ENCODE measurements at regions not wholly inside any gene's neighbourhood (a gene's known extent, or its start where the extent isn't known, plus 50 kb on each side); places are given as distances from the start of the nearest gene placed in this dataset.
"Not testable (repeated sequence)": the region's sequence is repeated elsewhere in the genome, so short reads cannot be mapped to it uniquely, and the experiment has no call there.

DNA sequence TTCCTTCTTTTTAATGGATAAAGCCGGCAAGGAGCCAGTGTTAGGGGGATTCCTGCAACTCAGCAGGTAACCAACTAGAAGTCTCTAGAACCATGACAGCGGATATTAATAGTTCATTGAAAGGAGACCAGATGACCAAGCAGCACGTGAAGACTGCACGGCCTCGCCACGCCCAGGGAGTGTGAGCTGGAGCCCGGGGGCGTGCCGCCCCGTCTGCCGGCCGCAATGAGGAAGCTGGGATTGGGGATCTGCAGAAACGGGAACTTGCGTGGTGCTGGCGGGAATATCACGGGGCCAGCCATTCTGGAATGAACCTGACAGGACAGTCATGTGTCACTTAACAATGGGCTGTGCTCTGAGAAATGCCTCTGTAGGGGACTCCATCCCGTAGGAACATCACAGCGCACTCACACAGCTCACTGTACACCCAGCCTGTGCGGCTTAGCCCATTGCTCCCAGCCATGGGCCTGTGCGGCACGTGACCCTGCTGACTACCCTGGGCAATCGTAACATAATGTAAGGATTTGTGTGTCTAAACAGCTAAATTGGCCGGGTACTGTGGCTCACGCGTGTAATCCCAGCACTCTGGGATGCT, 4092.8 kb upstream of the TPTE start:
- DNase-seq, result not testable (repeated sequence)

DNA sequence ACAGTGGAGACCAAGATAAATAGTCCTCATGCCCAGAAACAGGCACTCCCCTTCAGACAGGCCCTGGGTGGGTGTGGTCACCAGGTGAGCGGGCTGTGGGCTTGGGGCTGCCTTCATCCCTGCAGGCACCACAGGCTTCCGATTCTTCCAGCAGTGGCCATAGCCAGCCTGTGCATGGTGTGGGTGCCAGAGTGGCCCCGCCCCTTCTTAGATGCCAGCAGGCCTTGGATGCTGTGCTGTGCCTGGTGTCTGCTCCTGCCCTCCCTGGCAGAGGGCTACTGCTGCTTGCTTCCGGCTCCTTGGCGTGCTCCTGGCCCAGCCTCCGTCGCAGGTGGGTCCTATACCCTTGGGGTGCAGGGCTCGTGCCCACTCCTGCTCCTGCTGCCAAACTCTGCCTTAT, 4091.5 kb upstream of the TPTE start:
- not testable (repeated sequence) for DNase-seq

DNA sequence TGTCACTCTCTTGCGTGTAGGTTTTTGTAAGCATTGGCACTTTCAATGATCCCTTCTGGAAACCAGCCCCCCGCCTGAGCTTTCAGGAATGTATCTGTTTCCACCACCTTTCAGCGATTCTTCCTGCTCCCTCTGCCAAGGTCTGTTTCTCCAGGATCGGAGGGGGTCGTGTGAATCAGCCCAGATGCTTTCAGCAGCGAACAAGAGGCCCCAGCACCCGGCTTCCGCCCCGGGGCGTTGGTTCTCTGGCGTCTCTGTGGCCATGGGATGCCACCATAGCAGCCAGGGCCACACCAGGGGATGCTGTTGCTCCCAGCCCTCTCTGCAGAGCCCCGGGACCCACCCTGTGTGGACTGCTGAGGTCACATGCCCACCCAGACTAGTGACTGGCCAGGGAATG, 4088.2 kb upstream of the TPTE start:
- not testable (repeated sequence) for DNase-seq

DNA sequence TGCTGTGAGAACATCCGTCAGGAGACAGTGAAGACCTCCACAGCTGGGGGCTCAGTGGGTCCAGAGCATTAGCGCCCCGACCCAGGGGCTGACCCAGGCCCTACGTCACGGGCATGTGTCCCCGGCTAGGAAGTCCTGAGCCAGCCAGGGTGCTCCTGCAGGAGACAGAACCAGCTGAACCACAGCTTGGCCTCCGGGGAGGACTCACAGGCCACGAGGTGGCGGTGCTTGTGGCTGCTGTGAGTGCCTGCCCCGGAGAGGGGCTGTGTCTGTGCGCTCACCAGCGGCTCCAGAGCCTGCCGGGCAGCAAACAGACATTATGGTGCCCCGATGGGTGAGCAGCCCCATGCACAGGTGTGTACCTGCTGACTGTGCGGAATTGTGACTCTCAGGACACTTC, 4085.2 kb upstream of the TPTE start:
- DNase-seq, result not testable (repeated sequence)

DNA sequence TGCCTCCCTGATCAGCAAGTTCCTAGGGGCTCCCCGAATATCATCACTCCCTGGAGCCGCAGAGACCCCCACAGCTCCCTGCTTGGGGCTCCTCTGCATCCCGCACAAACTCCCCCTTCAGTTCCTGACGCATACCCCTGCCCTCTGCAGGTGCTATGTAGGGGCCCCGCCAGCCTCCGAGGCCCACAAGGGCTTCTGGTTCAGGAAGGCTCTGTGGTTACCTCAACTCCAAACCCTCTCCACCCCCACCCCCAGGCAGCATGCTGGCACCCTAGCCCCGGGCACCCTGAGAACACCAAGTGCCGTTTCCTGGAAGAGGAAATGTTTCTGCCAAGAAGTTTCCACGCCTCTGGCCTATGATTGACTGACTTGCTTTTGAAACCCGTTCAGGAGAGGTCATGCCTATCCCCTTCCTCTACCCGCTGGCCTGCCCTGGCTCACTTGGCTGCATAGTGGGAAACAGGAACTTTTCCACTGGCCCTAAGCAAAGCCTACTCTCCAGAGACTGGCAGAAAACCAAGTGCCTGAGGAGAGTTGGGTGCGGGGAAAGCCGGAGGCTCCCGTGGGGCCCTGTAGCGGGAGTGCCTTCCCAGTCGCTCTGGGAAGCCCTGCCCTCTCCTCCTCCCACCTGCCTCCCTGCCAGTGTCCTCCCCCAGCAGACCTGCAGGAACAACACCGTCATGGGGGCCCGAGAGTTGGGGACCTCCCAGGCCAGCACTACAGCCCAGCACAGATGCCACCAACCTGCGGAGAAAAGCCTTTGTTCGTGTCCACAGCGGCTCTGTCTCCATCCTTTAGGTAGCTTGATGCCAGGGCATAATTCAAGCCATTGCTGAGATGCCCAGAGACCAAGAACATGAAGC, 4084.2 kb upstream of the TPTE start:
- DNase-seq, result not testable (repeated sequence)

GRCh38 chr21:6437834-6438187, 4083.6 kb upstream of the TPTE start:
- not testable (repeated sequence) for DNase-seq

DNA sequence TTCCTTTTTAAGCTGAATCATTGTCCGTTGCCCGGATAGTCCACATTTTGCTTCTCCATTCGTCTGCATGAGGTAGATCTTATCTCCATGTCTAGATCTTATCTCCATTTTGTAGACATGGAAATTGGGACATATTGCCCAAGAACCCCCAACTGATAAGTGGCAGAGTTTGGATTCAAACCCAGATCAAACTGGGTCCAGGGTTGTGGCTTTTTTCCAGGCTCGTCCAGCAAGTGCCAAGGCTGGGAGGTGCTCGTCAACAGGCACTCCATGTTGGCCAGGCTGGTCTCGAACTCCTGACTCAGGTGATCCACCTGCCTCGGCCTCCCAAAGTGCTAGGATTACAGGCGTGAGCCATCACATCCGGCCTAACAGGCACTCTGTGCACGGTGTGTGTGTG, 4082.3 kb upstream of the TPTE start:
- DNase-seq, result not testable (repeated sequence)

DNA sequence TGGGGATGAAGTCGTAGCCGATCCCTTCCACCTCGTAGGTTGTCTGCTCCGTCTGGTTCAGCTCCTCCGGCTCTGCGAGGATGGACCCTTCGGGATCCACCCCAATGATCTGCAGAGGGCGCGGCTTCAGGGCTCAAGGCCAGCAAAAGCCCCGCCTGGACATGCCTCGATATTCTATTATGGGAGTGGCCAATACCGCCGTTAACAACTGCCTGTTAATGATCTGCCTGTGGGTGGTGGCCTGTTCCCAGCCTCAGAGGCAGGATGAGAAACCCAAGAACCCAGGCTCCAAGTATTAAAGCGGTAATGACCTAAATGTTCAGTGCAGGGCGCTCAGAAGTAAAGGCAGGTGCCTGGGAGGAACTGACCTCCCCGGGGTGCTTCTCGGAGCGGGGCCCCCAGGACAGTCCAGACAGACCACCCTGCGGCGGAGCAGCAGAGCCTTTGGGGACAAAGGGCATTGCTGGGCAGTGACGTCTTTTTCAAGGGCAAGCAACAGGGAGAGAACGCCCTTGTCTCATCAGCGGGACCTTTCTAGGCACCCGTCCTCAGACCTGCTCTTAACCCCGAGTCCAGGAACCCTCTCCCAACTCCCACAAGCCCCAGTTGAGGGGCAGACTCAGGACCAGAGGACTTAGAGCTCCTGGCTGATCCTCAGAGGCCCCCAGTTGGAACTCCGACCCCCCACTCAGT, 4066.6 kb upstream of the TPTE start:
- not testable (repeated sequence) for DNase-seq

DNA sequence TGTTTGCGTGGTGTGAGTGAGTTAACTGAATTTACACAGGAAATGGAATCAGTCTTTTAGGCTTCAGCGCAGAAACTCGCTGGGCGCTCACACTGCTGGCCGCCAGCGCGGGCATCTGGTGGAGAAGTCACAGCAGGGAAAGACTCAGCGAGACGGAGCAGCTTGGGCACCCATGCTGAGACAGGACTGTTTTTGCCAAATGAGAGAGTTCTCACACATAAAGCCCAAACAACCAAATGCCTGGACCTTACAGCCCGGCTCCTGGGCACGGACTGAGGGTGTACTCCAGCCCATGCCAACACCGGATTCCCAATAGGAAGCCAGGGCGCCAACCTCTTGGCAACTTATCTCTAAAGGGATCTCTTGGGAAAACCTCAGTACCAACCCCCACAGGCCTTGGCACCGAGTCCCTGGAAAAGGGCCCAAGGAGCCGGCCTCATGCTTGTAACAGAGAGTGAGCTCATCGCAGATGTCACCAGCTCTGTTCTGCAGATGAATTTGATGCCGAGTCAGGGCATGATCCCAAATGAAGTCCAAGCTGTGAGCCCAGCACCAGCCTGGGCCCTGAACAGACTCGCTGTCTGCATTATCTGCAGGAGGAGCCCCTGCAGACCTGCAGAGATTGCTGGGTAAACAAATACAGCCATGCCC, 4065.2 kb upstream of the TPTE start:
- not testable (repeated sequence) for DNase-seq

DNA sequence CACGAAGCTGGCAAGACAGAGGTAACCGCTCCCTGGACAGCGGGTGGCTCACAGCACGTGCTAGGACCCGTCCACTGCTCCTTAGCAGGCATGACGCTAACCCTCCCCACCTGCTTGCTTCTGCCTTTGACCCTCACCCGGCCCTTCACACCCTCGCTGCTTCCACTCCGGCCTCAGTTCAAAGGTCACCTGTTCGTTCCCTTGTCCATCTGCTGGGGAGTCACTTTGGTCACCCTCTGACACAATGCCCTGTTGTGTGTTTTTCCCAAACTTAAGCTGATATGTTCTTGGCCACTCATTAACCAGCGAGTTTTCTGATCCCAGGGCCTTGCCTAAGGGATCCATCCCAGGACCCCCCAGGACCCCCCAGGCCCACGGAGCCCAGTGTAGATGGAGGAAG, 4061.6 kb upstream of the TPTE start:
- not testable (repeated sequence) for DNase-seq

GRCh38 chr21:6461358-6461757, 4060.0 kb upstream of the TPTE start:
- DNase-seq, result not testable (repeated sequence)

DNA sequence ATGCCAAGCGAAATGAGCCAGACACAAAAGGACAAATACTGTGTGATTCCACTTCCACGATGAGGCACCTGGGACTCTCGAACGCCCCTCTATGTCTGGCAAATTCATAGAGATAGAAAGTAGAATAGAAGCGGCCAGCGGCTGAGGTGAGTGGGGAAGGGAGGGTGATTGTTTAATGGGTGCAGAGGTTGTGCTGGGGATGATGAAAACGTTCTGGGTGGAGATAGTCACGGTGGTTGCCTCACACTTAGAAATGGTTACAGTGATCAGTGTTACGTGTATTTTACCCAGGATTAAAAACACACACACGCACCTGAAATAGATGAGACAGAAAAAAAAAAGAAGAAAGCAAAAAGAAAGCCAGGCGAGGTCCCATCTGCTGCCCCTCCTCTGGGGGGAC, 4057.0 kb upstream of the TPTE start:
- not testable (repeated sequence) for DNase-seq

DNA sequence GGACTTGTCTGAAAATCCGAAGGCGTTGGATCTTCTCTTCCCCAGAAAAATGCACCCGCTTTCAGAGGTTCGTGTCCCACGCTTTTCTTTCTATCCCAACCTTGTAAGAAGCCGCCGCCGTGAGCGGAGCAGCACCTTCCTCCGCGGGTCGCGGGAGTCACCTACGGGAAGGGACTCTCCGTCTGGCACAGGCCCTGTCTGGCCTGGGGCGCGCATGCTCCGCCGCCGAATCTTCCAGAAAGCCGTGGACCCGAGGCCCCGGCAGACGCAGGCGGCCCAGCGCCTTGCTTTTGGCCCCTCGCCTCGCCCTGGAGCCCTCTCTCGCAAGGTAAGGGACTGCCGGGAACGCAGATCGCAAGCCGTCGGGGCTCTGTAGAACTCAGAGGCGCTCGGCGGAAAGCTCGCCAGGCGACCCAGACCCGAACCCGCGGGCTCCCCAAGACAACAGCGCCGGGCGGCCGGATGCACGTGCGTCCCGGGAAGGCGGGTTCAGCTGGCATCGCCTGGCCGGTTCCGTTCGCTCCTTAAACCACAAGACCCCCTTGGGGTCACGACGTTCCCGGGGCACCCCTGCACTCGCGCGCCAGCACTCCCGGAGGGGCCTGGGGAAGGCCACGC, 4055.2 kb upstream of the TPTE start:
- DNase-seq, result not testable (repeated sequence)

DNA sequence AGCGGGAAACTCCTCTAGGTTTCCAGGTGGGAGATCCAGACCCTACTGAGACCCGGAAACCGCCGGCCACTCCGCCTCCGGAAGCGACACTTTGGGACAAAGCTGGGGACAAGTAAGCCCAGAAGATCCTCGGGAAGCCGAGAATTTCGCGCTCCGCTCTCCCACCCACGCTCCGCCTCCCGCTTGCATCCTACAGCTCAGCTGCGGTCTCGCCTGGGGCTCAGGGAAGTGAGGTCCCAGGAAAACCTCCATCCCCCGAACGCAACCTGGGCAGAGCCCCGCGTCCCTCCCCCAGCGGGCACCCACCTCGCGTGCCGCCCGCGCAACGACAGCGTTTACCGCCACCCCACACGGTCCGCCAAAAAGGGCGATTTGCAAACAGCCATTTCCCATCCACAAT, 4054.7 kb upstream of the TPTE start:
- DNase-seq, result not testable (repeated sequence)

- not testable (repeated sequence) for DNase-seq
These were observed 4054.1 kb upstream of the TPTE start for GRCh38 chr21:6467189-6467774.

DNA sequence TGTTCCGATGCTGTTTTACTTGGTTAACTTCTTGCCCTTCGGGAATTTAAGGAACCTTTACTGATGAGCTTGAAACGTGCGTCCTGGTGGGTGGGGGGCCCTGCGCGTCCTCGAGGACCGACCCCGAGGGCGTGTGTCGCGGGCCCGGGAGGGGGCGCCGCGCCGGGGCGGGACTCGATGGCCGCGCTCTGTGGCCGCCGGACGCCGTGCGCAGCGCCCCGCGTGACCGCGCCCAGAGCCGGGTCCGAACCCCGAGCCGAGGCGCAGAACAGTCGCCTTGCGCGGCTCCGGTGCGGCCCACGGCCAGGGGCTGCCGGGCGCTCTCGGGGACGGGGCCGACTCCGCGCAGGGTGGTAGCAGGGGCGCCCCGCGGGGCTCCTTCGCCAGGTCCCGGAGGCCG, 4053.5 kb upstream of the TPTE start:
- not testable (repeated sequence) for DNase-seq

DNA sequence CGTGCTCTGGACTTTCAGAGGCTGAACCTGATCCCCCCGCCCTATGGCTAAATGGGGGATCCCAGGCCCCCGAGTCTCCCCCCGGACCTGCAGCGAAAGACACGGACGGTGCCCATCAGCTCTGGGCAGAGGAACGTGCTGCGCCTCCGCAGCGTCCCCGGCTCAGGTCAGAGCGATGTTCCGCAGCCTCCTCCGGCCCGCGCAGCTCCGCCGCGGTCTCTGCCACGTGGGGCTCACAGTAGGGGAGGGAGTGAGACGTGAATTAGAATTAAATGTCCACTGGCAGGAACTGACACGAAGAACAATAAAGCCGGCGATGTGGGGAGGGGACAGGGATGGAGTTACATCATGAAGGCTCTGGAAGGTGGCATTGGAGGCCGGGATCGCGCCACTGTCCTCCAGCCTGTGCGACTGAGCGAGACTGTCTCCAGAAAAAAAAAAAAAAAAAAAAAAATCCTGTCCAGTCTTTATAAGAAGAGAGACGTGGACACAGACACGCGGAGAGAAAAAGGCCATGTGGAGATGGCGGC, 4053.0 kb upstream of the TPTE start:
- not testable (repeated sequence) for DNase-seq

DNA sequence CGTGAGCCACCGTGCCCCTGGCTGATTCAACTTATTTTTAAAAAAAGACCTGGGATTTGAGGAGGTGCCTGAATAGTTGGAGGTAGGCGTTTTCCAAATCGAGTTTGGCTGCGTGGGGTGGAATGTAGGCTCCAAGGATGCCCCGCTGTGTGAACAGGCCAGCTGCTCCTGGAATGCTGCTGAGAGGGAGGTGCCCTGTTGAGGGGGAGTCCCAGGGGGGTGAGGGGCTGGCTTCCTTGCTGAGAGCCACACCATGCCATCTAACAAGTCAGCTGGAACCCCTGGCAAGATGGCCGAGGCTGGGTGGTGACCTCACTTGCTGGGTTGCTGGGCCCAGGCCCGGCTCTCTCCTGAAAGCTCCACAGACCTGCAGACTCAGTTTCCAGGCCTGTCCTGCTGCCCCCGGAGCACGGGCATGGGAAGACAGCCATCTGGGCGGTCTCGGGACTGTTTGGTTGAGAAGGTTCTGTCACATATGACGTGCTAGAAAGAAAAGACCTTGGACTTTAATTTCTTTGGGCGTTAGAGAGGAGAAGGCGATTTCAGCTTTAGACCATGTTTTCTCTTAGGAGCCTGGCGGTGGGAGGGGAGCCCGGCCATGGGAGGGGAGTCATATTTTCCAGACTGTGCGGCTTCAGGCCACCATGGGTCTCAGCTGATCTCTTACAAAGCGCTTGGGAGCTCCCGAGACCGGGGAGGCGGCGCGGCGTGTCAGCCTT, 4047.0 kb upstream of the TPTE start:
- not testable (repeated sequence) for DNase-seq

GRCh38 chr21:6481116-6481515, 4040.3 kb upstream of the TPTE start:
- DNase-seq, result not testable (repeated sequence)

GRCh38 chr21:6482616-6483015, 4038.8 kb upstream of the TPTE start:
- DNase-seq, result not testable (repeated sequence)

- DNase-seq, result not testable (repeated sequence)
These were observed 4037.7 kb upstream of the TPTE start for GRCh38 chr21:6483645-6484044.
